ENCODE measurements at regions not wholly inside any gene's neighbourhood (a gene's known extent, or its start where the extent isn't known, plus 50 kb on each side); places are given as distances from the start of the nearest gene placed in this dataset.

- Histone ChIP-seq H3K4me3 (no peak overlapping the region), H3K27ac (no peak overlapping the region), H3K4me1 (no peaks in the 10 kb centered on the region), H3K27me3 (ENCODE audit: low read depth) (no peaks in the 10 kb centered on the region), H3K36me3 (no peaks in the 10 kb centered on the region), H3K9me3 (no peaks in the 10 kb centered on the region)
- ATAC-seq (no peak), DNase-seq (no peak)
- intact Hi-C loops (cut with DNase I), result no loop called here
- TF ChIP-seq CTCF (IDR thresholded peaks at IDR 0.05), result no peak
Observed at GRCh38 chr13:23516702-23517101, 53.5 kb upstream of the TNFRSF19 start.

- H3K27me3 ChIP-seq (ENCODE audit: low read depth), result no peaks in the 10 kb centered on the region
- DNase-seq, result no peak
- H3K4me1 ChIP-seq, result no peaks in the 10 kb centered on the region
- no peaks in the 10 kb centered on the region for H3K9me3 ChIP-seq
- intact Hi-C loops (cut with DNase I), result no loop called here
- no peak overlapping the region for H3K27ac ChIP-seq
- no peak for ATAC-seq
- H3K36me3 ChIP-seq, result no peaks in the 10 kb centered on the region
- H3K4me3 ChIP-seq, result no peak overlapping the region
- TF ChIP-seq CTCF (IDR thresholded peaks at IDR 0.05), result no peak
Observed at GRCh38 chr13:23518231-23518630, 52.0 kb upstream of the TNFRSF19 start.
